OCI-LY1 (cell line): ENCODE measurements at regions not wholly inside any gene's neighbourhood (a gene's known extent, or its start where the extent isn't known, plus 50 kb on each side); places are given as distances from the start of the nearest gene placed in this dataset.

Experiments used
- H2AFZ ChIP-seq: fragments of 200-600 bp; sonication (generic), shearing (Covaris generic); 2 replicates; pipeline ENCODE4 v1.6.0; 2014; ENCODE audit warnings: antibody characterized with exemption, mild to moderate bottlenecking, low read length
- H3F3A ChIP-seq: fragments of 200-600 bp; sonication (generic), shearing (Covaris generic); 2 replicates; pipeline ENCODE4 v1.6.0; 2014; ENCODE audit warnings: mild to moderate bottlenecking, antibody characterized with exemption, low read length, moderate library complexity; ENCODE audit not compliant: insufficient read depth
- H3K27ac ChIP-seq: fragments of 200-600 bp; sonication (generic); 2 replicates; pipeline ENCODE4 v1.5.1; 2014; ENCODE audit warnings: low read length, mixed run types, mild to moderate bottlenecking, low read depth; ENCODE audit not compliant: poor library complexity, severe bottlenecking
- H3K27me3 ChIP-seq: fragments of 200-600 bp; sonication (generic); 2 replicates; pipeline ENCODE4 v1.6.0; 2014; ENCODE audit warnings: antibody characterized with exemption, mild to moderate bottlenecking, low read length, moderate library complexity; ENCODE audit not compliant: insufficient read depth
- H3K36me3 ChIP-seq: fragments of 200-600 bp; sonication (generic); 2 replicates; pipeline ENCODE4 v1.6.1; 2014; ENCODE audit warnings: mild to moderate bottlenecking, antibody characterized with exemption, low read length, moderate library complexity, mixed read lengths; ENCODE audit not compliant: insufficient read depth
- H3K4me1 ChIP-seq: fragments of 200-600 bp; sonication (generic); 2 replicates; pipeline ENCODE4 v1.5.1; 2014; ENCODE audit warnings: mild to moderate bottlenecking, low read length, moderate library complexity; ENCODE audit not compliant: insufficient read depth, severe bottlenecking
- H3K4me2 ChIP-seq: fragments of 200-600 bp; sonication (generic), shearing (Covaris generic); 2 replicates; pipeline ENCODE4 v1.6.1; 2014; ENCODE audit warnings: low read length
- H3K4me3 ChIP-seq: fragments of 200-600 bp; sonication (generic); 2 replicates; pipeline ENCODE4 v1.5.1; 2014; ENCODE audit warnings: low read length, low read depth, mild to moderate bottlenecking, mixed read lengths; ENCODE audit not compliant: poor library complexity, severe bottlenecking
- H3K79me2 ChIP-seq: fragments of 200-600 bp; shearing (Covaris generic); 2 replicates; pipeline ENCODE4 v1.6.1; 2016; ENCODE audit warnings: mixed run types, low read length, mixed read lengths; ENCODE audit not compliant: insufficient read depth
- H3K9ac ChIP-seq: fragments of 200-600 bp; sonication (generic), shearing (Covaris generic); 2 replicates; pipeline ENCODE4 v1.6.1; 2014; ENCODE audit warnings: mild to moderate bottlenecking, low read length, mixed read lengths
- H3K9me2 ChIP-seq: fragments of 200-600 bp; sonication (generic), shearing (Covaris generic); 2 replicates; pipeline ENCODE4 v1.6.1; 2014; ENCODE audit warnings: low read depth, mild to moderate bottlenecking, low read length, mixed read lengths
- H3K9me3 ChIP-seq: fragments of 200-600 bp; shearing (Covaris generic); 2 replicates; pipeline ENCODE4 v1.6.1; 2014; ENCODE audit warnings: low read length, mixed read lengths
- H4K20me1 ChIP-seq: fragments of 200-600 bp; sonication (generic), shearing (Covaris generic); 2 replicates; pipeline ENCODE4 v1.6.0; 2016; ENCODE audit warnings: mild to moderate bottlenecking, low read length; ENCODE audit not compliant: insufficient read depth
- CTCF ChIP-seq: fragments of 200-600 bp; sonication (generic), shearing (Covaris generic); IDR thresholded peaks from 2 replicates; pipeline ENCODE4 v1.5.1; 2017; ENCODE audit warnings: mild to moderate bottlenecking, antibody characterized with exemption, low read length, moderate library complexity, mixed read lengths
- EZH2 ChIP-seq: fragments of 200-600 bp; sonication (generic), shearing (Covaris generic); IDR thresholded peaks from 2 replicates; pipeline ENCODE4 v1.8.0; 2017; ENCODE audit warnings: borderline replicate concordance, mixed run types, mild to moderate bottlenecking, antibody characterized with exemption, low read length, moderate library complexity, mixed read lengths

GRCh38 chr5:77892061-77893010 lies 116.2 kb upstream of the TBCA start:
- Histone ChIP-seq H3K36me3 (no peaks in the 10 kb centered on the region), H3K79me2 (no peaks in the 10 kb centered on the region), H3K9ac (no peak overlapping the region), H3K27ac (no peak overlapping the region), H3K9me2 (no peaks in the 10 kb centered on the region), H3K4me3 (no peak overlapping the region), H3F3A (no peaks in the 10 kb centered on the region), H3K4me1 (no peaks in the 10 kb centered on the region), H4K20me1 (no peaks in the 10 kb centered on the region), H3K27me3 (no peaks in the 10 kb centered on the region; the same call in 1 of the 2 replicates), H3K9me3 (no peaks in the 10 kb centered on the region), H3K4me2 (no peak overlapping the region), H2AFZ (no peak overlapping the region)
- no peak for TF ChIP-seq CTCF
- no peak for TF ChIP-seq EZH2

GRCh38 chr5:77885519-77885918 lies 109.4 kb upstream of the TBCA start:
- Histone ChIP-seq H3K4me3 (no peak overlapping the region), H3K4me1 (no peaks in the 10 kb centered on the region), H3K79me2 (no peaks in the 10 kb centered on the region), H3K27ac (no peak overlapping the region), H3K4me2 (no peak overlapping the region), H4K20me1 (no peaks in the 10 kb centered on the region), H3K9ac (no peak overlapping the region), H3K9me2 (no peaks in the 10 kb centered on the region), H3F3A (no peaks in the 10 kb centered on the region), H3K9me3 (no peaks in the 10 kb centered on the region), H3K27me3 (0 out of 2 replicates have a peak, but pooled peaks cover 3% of the 10 kb centered on the region), H2AFZ (no peak overlapping the region), H3K36me3 (no peaks in the 10 kb centered on the region)
- no peak for TF ChIP-seq CTCF
- TF ChIP-seq EZH2: no peak

GRCh38 chr5:77882670-77883257 lies 106.6 kb upstream of the TBCA start:
- no peak overlapping the region for H3K27ac ChIP-seq
- no peaks in the 10 kb centered on the region for H3F3A ChIP-seq
- H3K9me3 ChIP-seq: no peaks in the 10 kb centered on the region
- no peaks in the 10 kb centered on the region for H3K9me2 ChIP-seq
- no peaks in the 10 kb centered on the region for H3K79me2 ChIP-seq
- no peak overlapping the region for H2AFZ ChIP-seq
- H4K20me1 ChIP-seq: no peaks in the 10 kb centered on the region
- H3K9ac ChIP-seq: no peak overlapping the region
- H3K4me3 ChIP-seq: no peak overlapping the region
- TF ChIP-seq EZH2: no peak
- no peak for TF ChIP-seq CTCF
- no peaks in the 10 kb centered on the region for H3K4me1 ChIP-seq
- no peaks in the 10 kb centered on the region for H3K36me3 ChIP-seq
- H3K4me2 ChIP-seq: no peak overlapping the region
- H3K27me3 ChIP-seq: 0 out of 2 replicates have a peak, but pooled peaks cover 3% of the 10 kb centered on the region
